Femur (tissue), 1 donor: ENCODE measurements at regions not wholly inside any gene's neighbourhood (a gene's known extent, or its start where the extent isn't known, plus 50 kb on each side); places are given as distances from the start of the nearest gene placed in this dataset.
"Not testable (repeated sequence)": the region's sequence is repeated elsewhere in the genome, so short reads cannot be mapped to it uniquely, and the experiment has no call there.

ENCODE experiments used
- DNase-seq: peaks from one replicate; pipeline ENCODE4 v3.0.0-alpha.2; 2017

GRCh38 chr18:7178568-7178967 lies 52.3 kb upstream of the LRRC30 start:
- DNase-seq, result not testable (repeated sequence)

GRCh38 chr18:7177116-7177744 lies 53.7 kb upstream of the LRRC30 start:
- DNase-seq, result peak; percentile 57

- DNase-seq, result no peak
Measured at GRCh38 chr18:7174344-7175095, 56.4 kb upstream of the LRRC30 start.

GRCh38 chr18:7173216-7173615 lies 55.6 kb upstream of the LAMA1 start:
- DNase-seq, result no peak

- DNase-seq, result no peak
Measured at GRCh38 chr18:7172611-7173010, 55.0 kb upstream of the LAMA1 start.

- DNase-seq, result no peak
Measured at GRCh38 chr18:7170292-7170691, 52.7 kb upstream of the LAMA1 start.

GRCh38 chr18:7169601-7170000 lies 52.0 kb upstream of the LAMA1 start:
- DNase-seq, result no peak

GRCh38 chr18:7168408-7168807 lies 50.8 kb upstream of the LAMA1 start:
- DNase-seq, result no peak
